Common myeloid progenitor, CD34-positive (primary cell): ENCODE measurements at regions not wholly inside any gene's neighbourhood (a gene's known extent, or its start where the extent isn't known, plus 50 kb on each side); places are given as distances from the start of the nearest gene placed in this dataset.

ENCODE experiments used
- CTCF ChIA-PET: fragments of 350-600 bp; sonication (Branson Sonifier 250); formaldehyde crosslinking; loops from one replicate; lab custom pipeline; 2021; ENCODE audit warnings: antibody characterized with exemption; lab: Charles Lee
- POLR2A ChIA-PET: fragments of 350-600 bp; sonication (Branson Sonifier 250); formaldehyde crosslinking; loops from one replicate; lab custom pipeline; 2021; ENCODE audit warnings: antibody characterized with exemption; lab: Charles Lee
- DNase-seq, 3 donors: peaks; one replicate each; pipeline versions ENCODE4 v3.0.0 to v3.0.0-alpha.2; 2013
- H3K27ac ChIP-seq, 2 experiments: 1 replicate in 1 of 2; 2 replicates in 1 of 2; pipeline ENCODE4 v1.7.0; 2013; ENCODE audit warnings: inconsistent platforms in 2 of 2, low read length in 2 of 2, mild to moderate bottlenecking in 2 of 2, low read depth in 1 of 2, moderate library complexity in 1 of 2; ENCODE audit not compliant: severe bottlenecking in 2 of 2, insufficient read depth in 1 of 2, poor library complexity in 1 of 2
- H3K27me3 ChIP-seq, 5 experiments: replicated peaks in 2 of 5; 1 replicate in 3 of 5; 2 replicates in 2 of 5; pipeline versions ENCODE4 v1.6.1 to v1.7.0; 2013; ENCODE audit warnings: low read length in 4 of 5, mild to moderate bottlenecking in 2 of 5, moderate library complexity in 2 of 5, inconsistent platforms in 1 of 5; ENCODE audit not compliant: insufficient read depth in 5 of 5, control insufficient read depth in 4 of 5
- H3K36me3 ChIP-seq, 4 experiments: 1 replicate in 2 of 4; 2 replicates in 2 of 4; pipeline versions ENCODE4 v1.6.1 to v1.7.0; 2013; ENCODE audit warnings: low read length in 3 of 4, control low read depth in 1 of 4, mild to moderate bottlenecking in 1 of 4; ENCODE audit not compliant: control insufficient read depth in 4 of 4, insufficient read depth in 4 of 4
- H3K4me1 ChIP-seq, 4 experiments: 1 replicate in 3 of 4; 2 replicates in 1 of 4; pipeline versions ENCODE4 v1.6.1 to v1.7.1; 2013; ENCODE audit warnings: low read length in 3 of 4, mild to moderate bottlenecking in 3 of 4, control low read depth in 1 of 4, inconsistent platforms in 1 of 4, moderate library complexity in 1 of 4; ENCODE audit not compliant: control insufficient read depth in 4 of 4, insufficient read depth in 4 of 4; ENCODE audit errors: control extremely low read depth in 1 of 4
- H3K4me3 ChIP-seq, 7 experiments: 1 replicate in 4 of 7; 2 replicates in 3 of 7; pipeline versions ENCODE4 v1.5.1 to v1.7.0; 2013; ENCODE audit warnings: mild to moderate bottlenecking in 7 of 7, low read length in 6 of 7, moderate library complexity in 6 of 7, inconsistent platforms in 2 of 7, low read depth in 2 of 7, control low read depth in 1 of 7; ENCODE audit not compliant: insufficient read depth in 4 of 7, control insufficient read depth in 1 of 7; ENCODE audit errors: extremely low read depth in 1 of 7
- H3K9me3 ChIP-seq, 5 experiments: 1 replicate in 4 of 5; 2 replicates in 1 of 5; pipeline versions ENCODE4 v1.6.1 to v1.7.1; 2013; ENCODE audit warnings: low read length in 4 of 5, mild to moderate bottlenecking in 2 of 5, inconsistent platforms in 1 of 5, low read depth in 1 of 5, moderate library complexity in 1 of 5; ENCODE audit not compliant: control insufficient read depth in 4 of 5, insufficient read depth in 2 of 5; ENCODE audit errors: control extremely low read depth in 1 of 5
- WGBS: methylation state at CpG from one replicate; pipeline ENCODE4 v1.1.5; 2013; ENCODE audit not compliant: insufficient coverage; 5-methylcytosine and 5-hydroxymethylcytosine counted together

- no peaks in the 10 kb centered on the region for H3K27me3 ChIP-seq
- WGBS: 100% methylated on average over 2 of the region's 2 CpGs
- ChIA-PET POLR2A (no interaction called here), CTCF (no interaction called here)
- no peaks in the 10 kb centered on the region for H3K4me1 ChIP-seq
- no peaks in the 10 kb centered on the region for H3K36me3 ChIP-seq
- DNase-seq: no peak
- no peak overlapping the region for H3K4me3 ChIP-seq
- no peak overlapping the region for H3K27ac ChIP-seq
- no peaks in the 10 kb centered on the region for H3K9me3 ChIP-seq
These were observed 266.7 kb downstream of the C3orf38 start for GRCh38 chr3:88416436-88416835.

- Histone ChIP-seq H3K27ac (no peak overlapping the region), H3K4me3 (no peak overlapping the region), H3K9me3 (no peaks in the 10 kb centered on the region), H3K27me3 (no peaks in the 10 kb centered on the region), H3K4me1 (no peaks in the 10 kb centered on the region), H3K36me3 (no peaks in the 10 kb centered on the region)
- DNase-seq: no peak
- ChIA-PET CTCF (no interaction called here), POLR2A (no interaction called here)
- WGBS: no CpG with 5 or more reads among the region's 6 CpGs
These were observed 268.5 kb downstream of the C3orf38 start for GRCh38 chr3:88418219-88418618.

GRCh38 chr3:88433568-88433967 lies 283.8 kb downstream of the C3orf38 start:
- no peaks in the 10 kb centered on the region for H3K4me1 ChIP-seq
- no peaks in the 10 kb centered on the region for H3K9me3 ChIP-seq
- POLR2A ChIA-PET: no interaction called here
- 14% methylated on average over 2 of the region's 2 CpGs for WGBS
- H3K27ac ChIP-seq: no peak overlapping the region
- H3K27me3 ChIP-seq: no peaks in the 10 kb centered on the region
- H3K36me3 ChIP-seq: no peaks in the 10 kb centered on the region
- DNase-seq: peak in 2 of 3 donors; percentile 15 to 18
- H3K4me3 ChIP-seq: no peak overlapping the region
- CTCF ChIA-PET: no interaction called here

GRCh38 chr3:88434001-88434400 lies 284.2 kb downstream of the C3orf38 start:
- Histone ChIP-seq H3K27me3 (no peaks in the 10 kb centered on the region), H3K4me1 (no peaks in the 10 kb centered on the region), H3K27ac (no peak overlapping the region), H3K9me3 (no peaks in the 10 kb centered on the region), H3K4me3 (no peak overlapping the region), H3K36me3 (no peaks in the 10 kb centered on the region)
- CTCF ChIA-PET: no interaction called here
- no peak for DNase-seq
- POLR2A ChIA-PET: no interaction called here
- WGBS: 80% methylated on average over 1 of the region's 2 CpGs

GRCh38 chr3:88440701-88441100 lies 290.9 kb downstream of the C3orf38 start:
- POLR2A ChIA-PET: no interaction called here
- WGBS: no CpG with 5 or more reads among the region's 1 CpG
- peak in 1 of 3 donors; percentile 3 for DNase-seq
- no peak overlapping the region for H3K4me3 ChIP-seq
- no peaks in the 10 kb centered on the region for H3K36me3 ChIP-seq
- H3K27ac ChIP-seq: no peak overlapping the region
- peaks cover 0 to 6% (median 1%) of the 10 kb centered on the region in 4 experiments for H3K4me1 ChIP-seq
- no peaks in the 10 kb centered on the region for H3K9me3 ChIP-seq
- CTCF ChIA-PET: no interaction called here
- no peaks in the 10 kb centered on the region for H3K27me3 ChIP-seq

GRCh38 chr3:88443066-88443465 lies 293.3 kb downstream of the C3orf38 start:
- Histone ChIP-seq H3K27ac (no peak overlapping the region), H3K27me3 (no peaks in the 10 kb centered on the region), H3K4me3 (no peak overlapping the region), H3K9me3 (no peaks in the 10 kb centered on the region), H3K4me1 (peaks cover 0 to 6% (median 1%) of the 10 kb centered on the region in 4 experiments), H3K36me3 (no peaks in the 10 kb centered on the region)
- CTCF ChIA-PET: no interaction called here
- WGBS: 89% methylated on average over 1 of the region's 1 CpG
- no peak for DNase-seq
- POLR2A ChIA-PET: no interaction called here

- no peaks in the 10 kb centered on the region for H3K36me3 ChIP-seq
- ChIA-PET POLR2A (no interaction called here), CTCF (no interaction called here)
- no peak overlapping the region for H3K27ac ChIP-seq
- no CpG with 5 or more reads among the region's 1 CpG for WGBS
- no peak for DNase-seq
- H3K4me3 ChIP-seq: no peak overlapping the region
- H3K27me3 ChIP-seq: no peaks in the 10 kb centered on the region
- H3K9me3 ChIP-seq: no peaks in the 10 kb centered on the region
- H3K4me1 ChIP-seq: peaks cover 0 to 6% (median 1%) of the 10 kb centered on the region in 4 experiments
These were observed 294.5 kb downstream of the C3orf38 start for GRCh38 chr3:88444251-88444650.
